Large intestine (tissue), 3 donors: ENCODE measurements at regions not wholly inside any gene's neighbourhood (a gene's known extent, or its start where the extent isn't known, plus 50 kb on each side); places are given as distances from the start of the nearest gene placed in this dataset.

ENCODE experiments used
- DNase-seq, 2 donors: peaks; one replicate each; pipeline versions ENCODE4 v3.0.0 to v3.0.0-alpha.2; 2013
- H3K27ac ChIP-seq: one replicate; pipeline ENCODE4 v1.5.1; 2013; ENCODE audit warnings: low read length
- H3K27me3 ChIP-seq: 2 replicates; pipeline ENCODE4 v1.6.1; 2013; ENCODE audit warnings: low read length; ENCODE audit not compliant: control insufficient read depth, insufficient read depth
- H3K36me3 ChIP-seq: 2 replicates; pipeline ENCODE4 v1.6.1; 2013; ENCODE audit warnings: low read length; ENCODE audit not compliant: control insufficient read depth, insufficient read depth
- H3K4me1 ChIP-seq: one replicate; pipeline ENCODE4 v1.6.1; 2013; ENCODE audit warnings: low read length; ENCODE audit not compliant: control insufficient read depth, insufficient read depth
- H3K4me3 ChIP-seq: one replicate; pipeline ENCODE4 v1.5.1; 2013; ENCODE audit warnings: low read length
- H3K9me3 ChIP-seq: one replicate; pipeline ENCODE4 v1.6.1; 2013; ENCODE audit warnings: mild to moderate bottlenecking, low read depth, low read length, moderate library complexity; ENCODE audit not compliant: control insufficient read depth
- WGBS: methylation state at CpG from one replicate; pipeline ENCODE4 v1.1.5; 2013; ENCODE audit warnings: low lambda C conversion rate; ENCODE audit not compliant: insufficient coverage; 5-methylcytosine and 5-hydroxymethylcytosine counted together

DNA sequence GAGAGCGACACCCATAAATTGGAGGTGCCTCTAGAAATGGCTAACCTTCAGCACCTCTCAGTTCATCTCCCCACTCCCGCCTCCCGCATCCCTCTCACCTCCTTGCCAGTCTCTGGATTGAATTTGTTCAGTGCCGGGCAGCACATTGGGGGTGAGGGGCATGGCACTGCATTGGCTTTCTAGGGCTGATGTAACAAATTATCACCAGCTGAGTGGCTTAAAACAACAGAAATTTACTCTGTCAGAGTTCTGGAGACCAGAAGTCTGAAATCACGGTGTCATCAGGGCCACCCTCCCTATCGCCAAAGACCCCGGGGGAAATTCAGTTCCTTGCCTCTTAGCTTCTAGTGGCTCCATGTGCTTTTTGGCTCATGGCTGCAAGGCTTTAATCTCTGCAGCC is 105.1 kb upstream of the RBPJ start:
- WGBS, result no CpG with 5 or more reads among the region's 7 CpGs
- Histone ChIP-seq H3K27me3 (no peaks in the 10 kb centered on the region), H3K9me3 (no peaks in the 10 kb centered on the region), H3K4me3 (no peak overlapping the region), H3K27ac (no peak overlapping the region), H3K36me3 (no peaks in the 10 kb centered on the region), H3K4me1 (peaks cover 2% of the 10 kb centered on the region)
- no peak for DNase-seq

- Histone ChIP-seq H3K27me3 (no peaks in the 10 kb centered on the region), H3K4me3 (no peak overlapping the region), H3K4me1 (peaks cover 2% of the 10 kb centered on the region), H3K9me3 (no peaks in the 10 kb centered on the region), H3K27ac (no peak overlapping the region), H3K36me3 (no peaks in the 10 kb centered on the region)
- WGBS, result no CpG with 5 or more reads among the region's 6 CpGs
- no peak for DNase-seq
These were observed 103.3 kb upstream of the RBPJ start for GRCh38 chr4:26217481-26217880.

- WGBS, result no CpG with 5 or more reads among the region's 16 CpGs
- no peak overlapping the region for H3K4me3 ChIP-seq
- DNase-seq, result no peak
- H3K36me3 ChIP-seq, result no peaks in the 10 kb centered on the region
- no peaks in the 10 kb centered on the region for H3K27me3 ChIP-seq
- H3K4me1 ChIP-seq, result peaks cover 2% of the 10 kb centered on the region
- H3K27ac ChIP-seq, result no peak overlapping the region
- no peaks in the 10 kb centered on the region for H3K9me3 ChIP-seq
These were observed 102.7 kb upstream of the RBPJ start for GRCh38 chr4:26217961-26218676.

- H3K36me3 ChIP-seq, result no peaks in the 10 kb centered on the region
- 73% methylated on average over 2 of the region's 12 CpGs for WGBS
- DNase-seq, result no peak
- no peaks in the 10 kb centered on the region for H3K27me3 ChIP-seq
- peaks cover 2% of the 10 kb centered on the region for H3K4me1 ChIP-seq
- no peak overlapping the region for H3K4me3 ChIP-seq
- H3K27ac ChIP-seq, result no peak overlapping the region
- H3K9me3 ChIP-seq, result no peaks in the 10 kb centered on the region
These were observed 101.9 kb upstream of the RBPJ start for GRCh38 chr4:26218677-26219605.

- Histone ChIP-seq H3K27ac (no peak overlapping the region), H3K4me1 (peaks cover 2% of the 10 kb centered on the region), H3K9me3 (no peaks in the 10 kb centered on the region), H3K36me3 (no peaks in the 10 kb centered on the region), H3K4me3 (no peak overlapping the region), H3K27me3 (no peaks in the 10 kb centered on the region)
- no peak for DNase-seq
- WGBS, result no CpG with 5 or more reads among the region's 4 CpGs
These were observed 100.1 kb upstream of the RBPJ start for GRCh38 chr4:26220696-26221095.

GRCh38 chr4:26223155-26223554 is 97.7 kb upstream of the RBPJ start:
- 100% methylated on average over 1 of the region's 2 CpGs for WGBS
- DNase-seq, result no peak
- H3K9me3 ChIP-seq, result no peaks in the 10 kb centered on the region
- H3K27ac ChIP-seq, result no peak overlapping the region
- no peak overlapping the region for H3K4me3 ChIP-seq
- no peaks in the 10 kb centered on the region for H3K27me3 ChIP-seq
- peaks cover 12% of the 10 kb centered on the region for H3K4me1 ChIP-seq
- no peaks in the 10 kb centered on the region for H3K36me3 ChIP-seq

GRCh38 chr4:26226629-26227376 is 94.0 kb upstream of the RBPJ start:
- Histone ChIP-seq H3K4me3 (no peak overlapping the region), H3K4me1 (peaks cover 9% of the 10 kb centered on the region), H3K9me3 (no peaks in the 10 kb centered on the region), H3K36me3 (no peaks in the 10 kb centered on the region), H3K27me3 (no peaks in the 10 kb centered on the region), H3K27ac (no peak overlapping the region)
- no CpG with 5 or more reads among the region's 5 CpGs for WGBS
- peak; percentile 58 to 60 for DNase-seq

DNA sequence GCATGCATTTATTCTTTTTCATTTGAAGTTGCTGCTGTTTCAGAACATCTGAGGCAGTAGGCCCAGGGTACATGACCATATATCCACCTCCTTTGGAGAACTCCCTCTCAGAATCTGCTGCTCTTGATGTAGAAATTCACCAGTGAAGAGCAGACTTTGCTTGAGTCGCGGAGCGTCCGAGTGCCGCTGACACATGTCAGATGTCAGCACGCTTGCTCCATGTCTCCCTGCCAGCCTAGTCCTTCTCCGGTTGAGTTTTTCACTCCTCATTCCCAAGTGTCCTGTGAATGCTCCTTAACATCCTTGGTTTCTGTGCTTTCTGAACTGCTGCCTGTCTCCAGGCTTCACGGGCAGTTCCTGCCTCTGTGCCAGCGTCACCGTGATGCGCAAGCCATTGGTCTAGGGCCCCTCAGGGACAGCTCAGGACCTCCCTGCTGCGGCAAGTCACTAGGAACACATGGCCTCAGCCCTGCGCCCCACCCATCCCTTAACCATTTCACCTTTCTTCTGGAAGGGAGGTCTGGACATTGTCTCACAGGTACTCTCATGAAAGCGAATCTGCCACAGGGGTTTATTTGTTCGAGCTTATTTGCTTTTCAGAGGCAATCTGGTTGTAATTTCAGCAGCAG is 93.1 kb upstream of the RBPJ start:
- Histone ChIP-seq H3K4me1 (peaks cover 9% of the 10 kb centered on the region), H3K27ac (no peak overlapping the region), H3K27me3 (no peaks in the 10 kb centered on the region), H3K4me3 (no peak overlapping the region), H3K36me3 (no peaks in the 10 kb centered on the region), H3K9me3 (no peaks in the 10 kb centered on the region)
- DNase-seq, result no peak
- 62% methylated on average over 2 of the region's 15 CpGs for WGBS

- Histone ChIP-seq H3K9me3 (no peaks in the 10 kb centered on the region), H3K36me3 (no peaks in the 10 kb centered on the region), H3K27me3 (no peaks in the 10 kb centered on the region), H3K27ac (no peak overlapping the region), H3K4me1 (peaks cover 9% of the 10 kb centered on the region), H3K4me3 (no peak overlapping the region)
- DNase-seq, result no peak
- WGBS, result no CpG with 5 or more reads among the region's 2 CpGs
These were observed 91.9 kb upstream of the RBPJ start for GRCh38 chr4:26228883-26229282.

GRCh38 chr4:26229974-26230373 is 90.8 kb upstream of the RBPJ start:
- H3K36me3 ChIP-seq, result no peaks in the 10 kb centered on the region
- WGBS, result no CpG with 5 or more reads among the region's 4 CpGs
- H3K4me1 ChIP-seq, result peaks cover 9% of the 10 kb centered on the region
- no peaks in the 10 kb centered on the region for H3K27me3 ChIP-seq
- no peak for DNase-seq
- H3K27ac ChIP-seq, result no peak overlapping the region
- no peak overlapping the region for H3K4me3 ChIP-seq
- no peaks in the 10 kb centered on the region for H3K9me3 ChIP-seq
